ENCODE measurements at regions not wholly inside any gene's neighbourhood (a gene's known extent, or its start where the extent isn't known, plus 50 kb on each side); places are given as distances from the start of the nearest gene placed in this dataset.

GRCh38 chr15:45910671-45911070, 275.8 kb downstream of the SQOR start:
- TF ChIP-seq ZFX (IDR thresholded peaks at IDR 0.05; ENCODE audit: borderline replicate concordance) (no peak), CTCF (IDR thresholded peaks at IDR 0.05) (no peak)
- no peak overlapping the region for H3K27ac ChIP-seq

- no peak for TF ChIP-seq ZFX (IDR thresholded peaks at IDR 0.05; ENCODE audit: borderline replicate concordance)
- no peak for TF ChIP-seq CTCF (IDR thresholded peaks at IDR 0.05)
- H3K27ac ChIP-seq: no peak overlapping the region
Measured at GRCh38 chr15:45913451-45913850, 278.6 kb downstream of the SQOR start.

GRCh38 chr15:45914425-45914824, 279.6 kb downstream of the SQOR start:
- H3K27ac ChIP-seq: no peak overlapping the region
- TF ChIP-seq ZFX (IDR thresholded peaks at IDR 0.05; ENCODE audit: borderline replicate concordance) (no peak), CTCF (IDR thresholded peaks at IDR 0.05) (no peak)

- TF ChIP-seq ZFX (IDR thresholded peaks at IDR 0.05; ENCODE audit: borderline replicate concordance): no peak
- TF ChIP-seq CTCF (IDR thresholded peaks at IDR 0.05): no peak
- no peak overlapping the region for H3K27ac ChIP-seq
Measured at GRCh38 chr15:45918839-45919238, 284.0 kb downstream of the SQOR start.

- H3K27ac ChIP-seq: no peak overlapping the region
- no peak for TF ChIP-seq CTCF (IDR thresholded peaks at IDR 0.05)
- no peak for TF ChIP-seq ZFX (IDR thresholded peaks at IDR 0.05; ENCODE audit: borderline replicate concordance)
Measured at GRCh38 chr15:45919806-45920205, 285.0 kb downstream of the SQOR start.

GRCh38 chr15:45921376-45921775, 286.5 kb downstream of the SQOR start:
- TF ChIP-seq ZFX (IDR thresholded peaks at IDR 0.05; ENCODE audit: borderline replicate concordance): no peak
- TF ChIP-seq CTCF (IDR thresholded peaks at IDR 0.05): no peak
- H3K27ac ChIP-seq: no peak overlapping the region

- no peak overlapping the region for H3K27ac ChIP-seq
- TF ChIP-seq CTCF (IDR thresholded peaks at IDR 0.05): no peak
- TF ChIP-seq ZFX (IDR thresholded peaks at IDR 0.05; ENCODE audit: borderline replicate concordance): no peak
Measured at GRCh38 chr15:45921978-45922377, 287.1 kb downstream of the SQOR start.
